Activated CD8-positive, alpha-beta T cell treated with anti-CD3 and anti-CD28 coated beads, Interleukin-2, amount 10 ng/mL, durations not matched to agents 7 days and 5 days (primary cell): ENCODE measurements at regions not wholly inside any gene's neighbourhood (a gene's known extent, or its start where the extent isn't known, plus 50 kb on each side); places are given as distances from the start of the nearest gene placed in this dataset.

Experiments
- ATAC-seq: fragments of 150-1000 bp; cut with Tn5 transposase; one replicate; pipeline ENCODE4 v1.10.0; 2021; ENCODE audit warnings: moderate library complexity
- CTCF ChIA-PET: fragments of 350-600 bp; sonication (Branson Sonifier 250); formaldehyde crosslinking; loops from one replicate; lab custom pipeline; 2021; ENCODE audit warnings: antibody characterized with exemption; lab: Charles Lee
- POLR2A ChIA-PET: fragments of 350-600 bp; sonication (Branson Sonifier 250); formaldehyde crosslinking; loops from one replicate; lab custom pipeline; 2021; ENCODE audit warnings: antibody characterized with exemption; lab: Charles Lee
- DNase-seq: peaks from one replicate; pipeline ENCODE4 v3.0.0-alpha.2; 2020
- H3K27ac Mint-ChIP-seq: one replicate; pipeline ENCODE4 v1.8.0; 2021; ENCODE audit warnings: mild to moderate bottlenecking, mixed read lengths
- H3K27me3 Mint-ChIP-seq: one replicate; pipeline ENCODE4 v1.8.0; 2021; ENCODE audit warnings: low read depth, mixed read lengths
- H3K36me3 Mint-ChIP-seq: one replicate; pipeline ENCODE4 v1.8.0; 2021; ENCODE audit warnings: low read depth, mixed read lengths
- H3K4me1 Mint-ChIP-seq: one replicate; pipeline ENCODE4 v1.8.0; 2021; ENCODE audit warnings: low read depth, mixed read lengths
- H3K4me3 Mint-ChIP-seq: one replicate; pipeline ENCODE4 v1.8.0; 2021; ENCODE audit warnings: mild to moderate bottlenecking, mixed read lengths
- H3K9me3 Mint-ChIP-seq: one replicate; pipeline ENCODE4 v1.8.0; 2022; ENCODE audit warnings: mixed read lengths; ENCODE audit not compliant: insufficient read depth

GRCh38 chr15:96066852-96067495, 263.5 kb upstream of the NR2F2 start:
- CTCF ChIA-PET, result no interaction called here
- ATAC-seq, result peak; percentile 30

DNA sequence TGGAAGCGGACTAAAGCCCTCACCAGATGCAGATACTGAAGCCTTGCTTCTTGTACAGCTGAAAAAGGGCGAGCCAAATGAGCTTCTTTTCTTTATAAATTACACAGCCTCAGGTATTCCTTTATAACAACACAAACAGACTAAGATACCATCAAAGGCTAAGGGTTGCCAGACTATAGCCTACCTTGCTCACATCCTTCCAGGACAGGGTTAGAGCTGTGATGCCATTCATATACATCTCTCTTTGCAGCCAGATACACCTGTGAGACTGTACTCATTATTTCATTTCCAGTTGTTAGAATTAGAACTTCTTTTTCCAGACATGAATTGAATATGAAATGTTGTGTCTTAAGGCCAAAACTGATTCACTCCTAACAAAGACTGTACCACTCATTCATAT, 262.8 kb upstream of the NR2F2 start:
- no peaks in the 10 kb centered on the region for H3K27me3 Mint-ChIP-seq
- H3K4me3 Mint-ChIP-seq, result no peak overlapping the region
- ChIA-PET POLR2A (no interaction called here), CTCF (no interaction called here)
- H3K9me3 Mint-ChIP-seq, result no peaks in the 10 kb centered on the region
- ATAC-seq, result no peak
- no peak for DNase-seq
- H3K27ac Mint-ChIP-seq, result no peak overlapping the region
- H3K4me1 Mint-ChIP-seq, result no peaks in the 10 kb centered on the region
- H3K36me3 Mint-ChIP-seq, result no peaks in the 10 kb centered on the region

More at GRCh38 chr15:96066852-96067495, 263.5 kb upstream of the NR2F2 start:
- DNase-seq, result no peak
- POLR2A ChIA-PET, result no interaction called here
- Mint-ChIP-seq H3K4me3 (no peak overlapping the region), H3K4me1 (no peaks in the 10 kb centered on the region), H3K36me3 (no peaks in the 10 kb centered on the region), H3K27ac (no peak overlapping the region), H3K9me3 (no peaks in the 10 kb centered on the region), H3K27me3 (no peaks in the 10 kb centered on the region)

DNA sequence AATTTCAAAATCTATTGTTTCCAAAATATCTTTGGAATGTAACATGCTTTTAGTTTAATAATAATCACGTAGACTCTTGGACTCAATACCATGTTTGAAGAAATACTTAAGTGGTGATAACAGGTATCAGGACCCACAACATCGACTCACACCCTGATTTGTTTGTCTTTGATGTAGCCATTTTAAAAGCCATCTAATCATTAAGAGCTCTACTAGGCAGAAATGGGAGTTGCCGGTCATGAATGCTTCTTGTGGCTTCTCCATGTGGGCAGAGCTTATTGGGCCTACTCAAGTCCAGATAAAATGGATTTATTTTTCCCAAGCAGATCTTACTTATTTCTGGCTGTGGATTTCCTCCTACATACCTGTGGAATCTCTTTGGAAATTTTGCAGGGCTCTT, 261.6 kb upstream of the NR2F2 start:
- no peaks in the 10 kb centered on the region for H3K9me3 Mint-ChIP-seq
- no peak overlapping the region for H3K27ac Mint-ChIP-seq
- no peaks in the 10 kb centered on the region for H3K4me1 Mint-ChIP-seq
- POLR2A ChIA-PET, result no interaction called here
- CTCF ChIA-PET, result no interaction called here
- no peaks in the 10 kb centered on the region for H3K36me3 Mint-ChIP-seq
- ATAC-seq (no peak), DNase-seq (no peak)
- H3K4me3 Mint-ChIP-seq, result no peak overlapping the region
- no peaks in the 10 kb centered on the region for H3K27me3 Mint-ChIP-seq

GRCh38 chr15:96070636-96071035, 259.9 kb upstream of the NR2F2 start:
- Mint-ChIP-seq H3K4me3 (no peak overlapping the region), H3K36me3 (no peaks in the 10 kb centered on the region), H3K27me3 (no peaks in the 10 kb centered on the region), H3K27ac (no peak overlapping the region), H3K4me1 (no peaks in the 10 kb centered on the region), H3K9me3 (no peaks in the 10 kb centered on the region)
- CTCF ChIA-PET, result no interaction called here
- DNase-seq, result no peak
- POLR2A ChIA-PET, result no interaction called here
- ATAC-seq, result no peak

- H3K4me3 Mint-ChIP-seq, result no peak overlapping the region
- CTCF ChIA-PET, result no interaction called here
- no peaks in the 10 kb centered on the region for H3K36me3 Mint-ChIP-seq
- H3K9me3 Mint-ChIP-seq, result no peaks in the 10 kb centered on the region
- no peaks in the 10 kb centered on the region for H3K27me3 Mint-ChIP-seq
- no peaks in the 10 kb centered on the region for H3K4me1 Mint-ChIP-seq
- H3K27ac Mint-ChIP-seq, result no peak overlapping the region
- ATAC-seq (no peak), DNase-seq (no peak)
- POLR2A ChIA-PET, result no interaction called here
These were observed 257.7 kb upstream of the NR2F2 start for GRCh38 chr15:96072821-96073220.

DNA sequence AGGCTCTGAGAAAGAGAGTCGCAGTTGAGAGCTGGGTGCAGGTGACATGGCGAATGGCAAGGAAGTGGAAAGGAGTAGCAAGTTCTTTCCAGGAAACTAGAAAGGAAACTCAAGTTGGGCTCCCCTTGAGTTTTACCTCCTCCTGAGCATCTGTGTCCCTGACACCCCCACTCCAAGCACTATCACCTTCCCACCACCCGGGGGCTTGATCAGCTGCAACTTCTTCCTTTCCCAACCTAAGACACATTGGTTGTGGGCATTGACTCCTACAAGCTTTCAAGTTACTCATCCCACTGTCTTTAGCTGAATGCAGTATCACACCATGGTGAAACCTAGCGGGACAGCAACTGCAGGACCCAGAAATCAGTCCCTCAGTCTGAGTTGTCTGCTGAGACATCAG, 256.6 kb upstream of the NR2F2 start:
- no peak for ATAC-seq
- CTCF ChIA-PET, result no interaction called here

GRCh38 chr15:96075895-96076294, 254.6 kb upstream of the NR2F2 start:
- H3K36me3 Mint-ChIP-seq, result no peaks in the 10 kb centered on the region
- ChIA-PET CTCF (no interaction called here), POLR2A (no interaction called here)
- H3K9me3 Mint-ChIP-seq, result no peaks in the 10 kb centered on the region
- H3K27me3 Mint-ChIP-seq, result no peaks in the 10 kb centered on the region
- no peak for ATAC-seq
- H3K4me1 Mint-ChIP-seq, result no peaks in the 10 kb centered on the region
- H3K4me3 Mint-ChIP-seq, result no peak overlapping the region
- no peak overlapping the region for H3K27ac Mint-ChIP-seq
- no peak for DNase-seq

More for the DNA sequence above, 256.6 kb upstream of the NR2F2 start:
- POLR2A ChIA-PET, result no interaction called here
- H3K9me3 Mint-ChIP-seq, result no peaks in the 10 kb centered on the region
- no peak overlapping the region for H3K4me3 Mint-ChIP-seq
- no peak overlapping the region for H3K27ac Mint-ChIP-seq
- no peaks in the 10 kb centered on the region for H3K4me1 Mint-ChIP-seq
- H3K27me3 Mint-ChIP-seq, result no peaks in the 10 kb centered on the region
- H3K36me3 Mint-ChIP-seq, result no peaks in the 10 kb centered on the region
- DNase-seq, result no peak

DNA sequence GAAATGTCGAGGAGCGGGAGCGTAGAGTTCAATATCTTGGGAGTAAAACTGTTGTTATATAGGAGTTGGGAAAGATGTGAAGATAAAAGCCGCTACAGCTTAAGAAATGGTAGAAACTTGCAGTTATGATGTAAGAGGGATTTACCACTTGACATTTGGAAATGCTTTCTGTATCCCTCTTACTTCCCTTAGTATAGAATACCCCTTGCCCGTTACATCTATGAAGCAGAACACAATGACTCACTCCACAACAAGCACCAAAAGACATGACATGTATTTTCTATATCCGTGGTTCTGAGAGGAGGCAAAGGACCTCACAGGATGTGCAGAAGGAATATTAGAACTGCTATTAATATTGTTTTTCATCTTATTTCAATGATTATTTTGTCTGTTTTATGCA, 254.2 kb upstream of the NR2F2 start:
- DNase-seq, result no peak
- no peak overlapping the region for H3K4me3 Mint-ChIP-seq
- ChIA-PET CTCF (no interaction called here), POLR2A (no interaction called here)
- no peaks in the 10 kb centered on the region for H3K9me3 Mint-ChIP-seq
- no peak for ATAC-seq
- no peak overlapping the region for H3K27ac Mint-ChIP-seq
- H3K36me3 Mint-ChIP-seq, result no peaks in the 10 kb centered on the region
- H3K4me1 Mint-ChIP-seq, result no peaks in the 10 kb centered on the region
- no peaks in the 10 kb centered on the region for H3K27me3 Mint-ChIP-seq

DNA sequence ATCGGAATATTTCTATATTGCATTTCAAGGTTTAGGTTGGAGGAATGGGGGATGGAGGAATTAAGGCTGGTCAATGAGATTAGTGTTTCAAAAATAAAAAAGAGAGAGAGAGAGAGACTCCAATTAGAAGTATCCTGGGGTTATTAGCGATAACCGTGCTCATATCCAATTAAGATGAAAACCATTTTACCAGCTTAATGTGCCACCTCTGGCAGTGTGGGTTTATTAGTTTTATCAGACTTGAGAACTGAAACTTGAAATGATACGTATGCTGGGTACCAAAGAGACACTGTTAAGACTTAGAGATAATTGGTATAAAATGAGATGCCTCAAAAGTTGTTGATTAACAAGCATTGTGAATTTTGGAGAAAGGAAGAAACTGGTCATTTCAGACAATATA, 251.5 kb upstream of the NR2F2 start:
- Mint-ChIP-seq H3K27ac (no peak overlapping the region), H3K4me1 (no peaks in the 10 kb centered on the region), H3K4me3 (no peak overlapping the region), H3K27me3 (no peaks in the 10 kb centered on the region), H3K36me3 (no peaks in the 10 kb centered on the region), H3K9me3 (no peaks in the 10 kb centered on the region)
- ATAC-seq (no peak), DNase-seq (no peak)
- POLR2A ChIA-PET, result no interaction called here
- CTCF ChIA-PET, result no interaction called here

DNA sequence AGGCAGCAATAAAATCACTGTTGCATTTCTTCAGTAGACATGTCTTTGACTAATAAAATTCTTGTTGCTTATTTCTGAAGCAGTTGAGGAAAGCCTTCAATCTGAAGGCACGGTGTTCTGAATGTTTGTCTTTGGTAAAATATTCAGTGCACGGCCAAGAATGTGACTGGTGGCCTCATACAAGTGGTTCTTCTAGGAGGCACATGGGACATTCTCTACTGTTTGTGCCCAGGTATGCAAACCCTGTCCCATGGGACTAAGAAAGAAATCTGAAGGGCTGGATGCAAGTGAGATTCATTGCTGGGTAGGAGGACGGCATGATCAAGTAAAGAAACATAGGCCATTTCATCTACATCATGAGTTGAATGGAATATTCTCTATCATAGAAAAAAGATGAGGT, 250.6 kb upstream of the NR2F2 start:
- Mint-ChIP-seq H3K9me3 (no peaks in the 10 kb centered on the region), H3K27ac (no peak overlapping the region), H3K27me3 (no peaks in the 10 kb centered on the region), H3K4me1 (no peaks in the 10 kb centered on the region), H3K4me3 (no peak overlapping the region), H3K36me3 (no peaks in the 10 kb centered on the region)
- ChIA-PET CTCF (no interaction called here), POLR2A (no interaction called here)
- DNase-seq (no peak), ATAC-seq (no peak)

DNA sequence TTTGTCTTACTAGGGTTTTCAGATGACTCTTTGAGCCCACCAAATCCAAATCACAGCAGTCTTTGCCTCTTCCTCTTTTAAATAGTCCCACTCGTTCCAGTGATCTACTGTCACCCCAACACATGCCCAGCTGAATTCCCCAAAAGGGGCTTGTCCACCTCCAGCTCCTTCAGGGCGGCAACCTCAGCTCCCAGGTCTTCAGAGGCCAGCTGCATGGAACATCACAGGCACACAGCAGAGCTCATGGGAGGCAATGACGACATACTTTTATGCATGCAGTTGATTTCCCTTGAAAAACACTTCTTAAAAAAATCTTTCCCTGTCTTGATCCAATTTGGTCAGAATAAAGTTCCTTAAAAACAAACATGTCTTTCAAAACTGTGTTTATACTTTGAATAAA, 244.3 kb upstream of the NR2F2 start:
- H3K36me3 Mint-ChIP-seq, result no peaks in the 10 kb centered on the region
- no peaks in the 10 kb centered on the region for H3K9me3 Mint-ChIP-seq
- no peak overlapping the region for H3K27ac Mint-ChIP-seq
- DNase-seq, result no peak
- H3K4me1 Mint-ChIP-seq, result no peaks in the 10 kb centered on the region
- no peak overlapping the region for H3K4me3 Mint-ChIP-seq
- H3K27me3 Mint-ChIP-seq, result peaks cover 5% of the 10 kb centered on the region
- no peak for ATAC-seq
- CTCF ChIA-PET, result interaction anchor here (1.5 kb wide), 1 partner anchor 42 kb away, joined by 3 read pairs; no protein-coding TSS in a partner anchor
- POLR2A ChIA-PET, result interaction anchor here (0.7 kb wide), 1 partner anchor 94 kb away, joined by 4 read pairs; no protein-coding TSS in a partner anchor

DNA sequence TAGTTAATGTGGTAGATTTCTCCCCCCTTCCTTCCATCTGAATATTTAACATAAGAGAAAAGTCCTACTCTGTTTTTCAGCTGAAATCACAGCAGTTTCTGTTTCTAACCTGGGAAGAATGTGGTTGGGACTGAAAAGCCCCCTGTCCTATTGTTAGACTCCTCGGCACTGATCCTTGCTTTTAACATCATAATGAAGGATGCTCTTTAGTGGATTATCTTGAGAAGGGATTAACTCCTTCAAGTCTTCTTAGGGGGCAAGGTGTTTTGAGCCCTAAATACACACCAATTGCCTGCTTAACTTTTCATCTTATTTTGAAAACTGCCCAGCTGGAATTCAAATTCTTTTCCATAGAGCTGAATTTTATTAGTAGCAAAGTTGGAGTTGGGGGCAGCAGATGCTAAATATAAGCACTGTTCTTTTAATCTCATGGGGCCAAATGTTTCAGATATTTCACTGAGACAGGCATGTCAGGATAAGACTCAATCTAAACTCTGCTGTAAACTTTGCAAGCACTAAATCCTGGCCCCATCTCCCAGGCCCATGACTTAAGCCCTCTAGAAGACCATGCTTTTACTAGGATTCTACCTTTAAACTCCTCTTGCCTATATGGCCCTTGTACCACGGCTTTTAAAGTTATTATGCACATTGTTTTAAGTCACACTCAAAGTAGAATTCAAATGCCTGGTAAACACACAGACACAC, 243.2 kb upstream of the NR2F2 start:
- ChIA-PET POLR2A (no interaction called here), CTCF (no interaction called here)
- Mint-ChIP-seq H3K36me3 (no peaks in the 10 kb centered on the region), H3K27me3 (peaks cover 5% of the 10 kb centered on the region), H3K27ac (no peak overlapping the region), H3K4me3 (no peak overlapping the region), H3K9me3 (no peaks in the 10 kb centered on the region), H3K4me1 (no peaks in the 10 kb centered on the region)
- no peak for ATAC-seq
- DNase-seq, result no peak
